Endothelial cell of umbilical vein (primary cell): ENCODE measurements at regions not wholly inside any gene's neighbourhood (a gene's known extent, or its start where the extent isn't known, plus 50 kb on each side); places are given as distances from the start of the nearest gene placed in this dataset.

Experiments
- BruUV-seq: library from RNA; stranded (reverse); fragments of 400-500 nt; replicated peaks from 2 replicates; lab custom pipeline; 2021; lab: Mats Ljungman, UMichigan
- CTCF ChIA-PET: fragments of 300-600, 350-600 bp; sonication (Branson Sonifier 250); formaldehyde crosslinking; loops from one replicate; lab custom pipeline; 2021; ENCODE audit warnings: antibody characterized with exemption, inconsistent platforms; lab: Charles Lee
- POLR2A ChIA-PET: fragments of 300-600, 350-600 bp; sonication (Branson Sonifier 250); formaldehyde crosslinking; loops from one replicate; lab custom pipeline; 2021; ENCODE audit warnings: antibody characterized with exemption, inconsistent platforms; lab: Charles Lee
- DNase-seq: peaks from one replicate; pipeline ENCODE4 v3.0.0-alpha.2; 2011; ENCODE audit warnings: low read depth, low spot score
- FAIRE-seq: peaks from 2 replicates; lab custom pipeline; 2011; peaks lifted over from hg19 to GRCh38; lab: Jason Lieb, UNC
- H2AFZ ChIP-seq: 2 replicates; pipeline ENCODE4 v1.6.0; 2012; ENCODE audit warnings: low read depth, low read length, control low read depth, inconsistent platforms
- H3K27ac ChIP-seq: 2 replicates; pipeline ENCODE4 v1.5.1; 2011; ENCODE audit warnings: low read depth, mild to moderate bottlenecking, control low read depth, low read length, moderate library complexity; ENCODE audit not compliant: insufficient read depth
- H3K27me3 ChIP-seq, 2 experiments: 2 replicates each; pipeline versions ENCODE4 v1.6.0 to v1.6.1; 2011; ENCODE audit warnings: low read length in 2 of 2, mixed read lengths in 1 of 2; ENCODE audit not compliant: control insufficient read depth in 2 of 2, insufficient read depth in 2 of 2
- H3K36me3 ChIP-seq, 2 experiments: 2 replicates in 1 of 2; 3 replicates in 1 of 2; pipeline ENCODE4 v1.5.1; 2011; ENCODE audit warnings: low read length in 2 of 2, mild to moderate bottlenecking in 1 of 2, moderate library complexity in 1 of 2; ENCODE audit not compliant: control insufficient read depth in 2 of 2, insufficient read depth in 2 of 2; ENCODE audit errors: extremely low read depth in 1 of 2
- H3K4me1 ChIP-seq: 3 replicates; pipeline ENCODE4 v1.5.1; 2011; ENCODE audit warnings: mild to moderate bottlenecking, low read length; ENCODE audit not compliant: control insufficient read depth, insufficient read depth; ENCODE audit errors: extremely low read depth
- H3K4me2 ChIP-seq: 2 replicates; pipeline ENCODE4 v1.6.1; 2011; ENCODE audit warnings: low read length, control low read depth, mixed read lengths; ENCODE audit not compliant: insufficient read depth
- H3K4me3 ChIP-seq, 3 experiments: fragments of 200-600 bp in 1 of 3; sonication (generic), shearing (Covaris generic) in 1 of 3; replicated peaks in 1 of 3; 2 replicates each; pipeline ENCODE4 v1.5.1; 2011 to 2016; ENCODE audit warnings: control low read depth in 3 of 3, low read length in 3 of 3, mild to moderate bottlenecking in 2 of 3, inconsistent platforms in 1 of 3, low read depth in 1 of 3, moderate library complexity in 1 of 3; ENCODE audit not compliant: insufficient read depth in 1 of 3
- H3K79me2 ChIP-seq: 2 replicates; pipeline ENCODE4 v1.6.0; 2012; ENCODE audit warnings: low read length, inconsistent platforms; ENCODE audit not compliant: control insufficient read depth, insufficient read depth
- H3K9ac ChIP-seq: replicated peaks from 2 replicates; pipeline ENCODE3; 2011; ENCODE audit warnings: low read length, control low read depth; ENCODE audit not compliant: insufficient read depth; ENCODE audit errors: extremely low read depth
- H3K9me1 ChIP-seq: replicated peaks from 3 replicates; pipeline ENCODE4 v1.6.0; 2011; ENCODE audit warnings: mild to moderate bottlenecking, low read length; ENCODE audit not compliant: control insufficient read depth, insufficient read depth; ENCODE audit errors: extremely low read depth
- H3K9me3 ChIP-seq: replicated peaks from 2 replicates; pipeline ENCODE4 v1.5.1; 2012; ENCODE audit warnings: low read length, inconsistent platforms; ENCODE audit not compliant: control insufficient read depth, insufficient read depth
- H4K20me1 ChIP-seq: replicated peaks from 2 replicates; pipeline ENCODE3; 2011; ENCODE audit warnings: mild to moderate bottlenecking, low read length; ENCODE audit not compliant: control insufficient read depth, insufficient read depth; ENCODE audit errors: extremely low read depth
- EZH2 ChIP-seq: IDR thresholded peaks from 2 replicates; pipeline ENCODE4 v1.6.1; 2012; ENCODE audit warnings: borderline replicate concordance, low read depth, mild to moderate bottlenecking, moderate library complexity, low read length, inconsistent platforms; ENCODE audit not compliant: severe bottlenecking
- FOS ChIP-seq: IDR thresholded peaks from 2 replicates; pipeline ENCODE4 v1.6.1; 2011; ENCODE audit warnings: mild to moderate bottlenecking, low read length, moderate library complexity, borderline replicate concordance; ENCODE audit not compliant: insufficient read depth
- GATA2 ChIP-seq: IDR thresholded peaks from 2 replicates; pipeline ENCODE4 v1.7.0; 2011; ENCODE audit warnings: low read depth, mild to moderate bottlenecking, moderate library complexity, mixed read lengths, low read length; ENCODE audit not compliant: insufficient read length, insufficient read depth
- JUN ChIP-seq: IDR thresholded peaks from 2 replicates; pipeline ENCODE4 v1.6.1; 2011; ENCODE audit warnings: borderline replicate concordance, low read depth; ENCODE audit not compliant: insufficient read length, insufficient read depth
- MAX ChIP-seq: IDR thresholded peaks from 2 replicates; pipeline ENCODE4 v1.6.1; 2011; ENCODE audit not compliant: insufficient read depth, insufficient read length
- MYC ChIP-seq: IDR thresholded peaks from one replicate; pipeline ENCODE4 v1.6.1; 2011; ENCODE audit warnings: mild to moderate bottlenecking, low read depth, low read length
- POLR2A ChIP-seq: IDR thresholded peaks from 2 replicates; pipeline ENCODE4 v1.6.1; 2012; ENCODE audit warnings: low read depth, mild to moderate bottlenecking, control low read depth, low read length
- POLR2AphosphoS5 ChIP-seq: IDR thresholded peaks from 2 replicates; pipeline ENCODE4 v1.6.1; 2012; ENCODE audit warnings: low read depth, mild to moderate bottlenecking, control low read depth, low read length, moderate library complexity; ENCODE audit not compliant: insufficient read depth
- dilution Hi-C: fragments of 300-500 bp; cut with MboI; formaldehyde crosslinking; loops from one replicate; pipeline ENCODE4 v1.15.0; 2019; ENCODE audit warnings: low sequenced_read_pairs; ENCODE audit not compliant: extremely low pct_ligation_motif_present
- intact Hi-C: fragments of 100-400 bp; cut with micrococcal nuclease; formaldehyde crosslinking; loops from one replicate; pipeline ENCODE4 v1.10.0; 2022
- TF ChIP-seq, protein P1 (sequence below), 2 donors: IDR thresholded peaks; 1 replicate in 1 of 2; 2 replicates in 1 of 2; pipeline ENCODE4 v1.5.1; 2011; ENCODE audit warnings: low read length in 2 of 2, mild to moderate bottlenecking in 2 of 2, moderate library complexity in 2 of 2, control low read depth in 1 of 2, inconsistent platforms in 1 of 2, low read depth in 1 of 2; ENCODE audit not compliant: insufficient read depth in 1 of 2; ENCODE audit errors: extremely low read depth in 1 of 2

GRCh38 chr22:47335958-47336357, 573.5 kb downstream of the TBC1D22A start:
- Histone ChIP-seq H3K4me2 (no peak overlapping the region), H3K9me3 (no peaks in the 10 kb centered on the region), H3K79me2 (no peaks in the 10 kb centered on the region), H3K27me3 (peaks cover 0 to 2% of the 10 kb centered on the region in 2 experiments), H4K20me1 (no peaks in the 10 kb centered on the region), H3K9ac (no peak overlapping the region), H3K27ac (no peak overlapping the region), H3K36me3 (no peaks in the 10 kb centered on the region), H3K4me3 (no peak overlapping the region), H3K4me1 (peaks cover 12% of the 10 kb centered on the region), H3K9me1 (no peaks in the 10 kb centered on the region), H2AFZ (no peak overlapping the region)
- FAIRE-seq, result no peak
- no TSS peak for BruUV-seq
- intact Hi-C loops (no loop called here), dilution Hi-C loops (no loop called here)
- ChIA-PET CTCF (no interaction called here), POLR2A (no interaction called here)
- no peak for DNase-seq
- TF ChIP-seq POLR2AphosphoS5 (no peak), FOS (no peak), MAX (no peak), EZH2 (no peak), JUN (no peak), GATA2 (no peak), POLR2A (no peak), MYC (no peak)
- TF ChIP-seq, protein P1, sequence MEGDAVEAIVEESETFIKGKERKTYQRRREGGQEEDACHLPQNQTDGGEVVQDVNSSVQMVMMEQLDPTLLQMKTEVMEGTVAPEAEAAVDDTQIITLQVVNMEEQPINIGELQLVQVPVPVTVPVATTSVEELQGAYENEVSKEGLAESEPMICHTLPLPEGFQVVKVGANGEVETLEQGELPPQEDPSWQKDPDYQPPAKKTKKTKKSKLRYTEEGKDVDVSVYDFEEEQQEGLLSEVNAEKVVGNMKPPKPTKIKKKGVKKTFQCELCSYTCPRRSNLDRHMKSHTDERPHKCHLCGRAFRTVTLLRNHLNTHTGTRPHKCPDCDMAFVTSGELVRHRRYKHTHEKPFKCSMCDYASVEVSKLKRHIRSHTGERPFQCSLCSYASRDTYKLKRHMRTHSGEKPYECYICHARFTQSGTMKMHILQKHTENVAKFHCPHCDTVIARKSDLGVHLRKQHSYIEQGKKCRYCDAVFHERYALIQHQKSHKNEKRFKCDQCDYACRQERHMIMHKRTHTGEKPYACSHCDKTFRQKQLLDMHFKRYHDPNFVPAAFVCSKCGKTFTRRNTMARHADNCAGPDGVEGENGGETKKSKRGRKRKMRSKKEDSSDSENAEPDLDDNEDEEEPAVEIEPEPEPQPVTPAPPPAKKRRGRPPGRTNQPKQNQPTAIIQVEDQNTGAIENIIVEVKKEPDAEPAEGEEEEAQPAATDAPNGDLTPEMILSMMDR (IDR thresholded peaks at IDR 0.05; ENCODE audit: extremely low read depth in 1 of 2, insufficient read depth in 1 of 2, low read depth in 1 of 2, low read length in 2 of 2), result no peak
